ENCODE measurements at regions not wholly inside any gene's neighbourhood (a gene's known extent, or its start where the extent isn't known, plus 50 kb on each side); places are given as distances from the start of the nearest gene placed in this dataset.
"Not testable (repeated sequence)": the region's sequence is repeated elsewhere in the genome, so short reads cannot be mapped to it uniquely, and the experiment has no call there.

GRCh38 chr6:27668442-27669294 lies 195.8 kb upstream of the ZNF184 start:
- peak; percentile 77 for DNase-seq

DNA sequence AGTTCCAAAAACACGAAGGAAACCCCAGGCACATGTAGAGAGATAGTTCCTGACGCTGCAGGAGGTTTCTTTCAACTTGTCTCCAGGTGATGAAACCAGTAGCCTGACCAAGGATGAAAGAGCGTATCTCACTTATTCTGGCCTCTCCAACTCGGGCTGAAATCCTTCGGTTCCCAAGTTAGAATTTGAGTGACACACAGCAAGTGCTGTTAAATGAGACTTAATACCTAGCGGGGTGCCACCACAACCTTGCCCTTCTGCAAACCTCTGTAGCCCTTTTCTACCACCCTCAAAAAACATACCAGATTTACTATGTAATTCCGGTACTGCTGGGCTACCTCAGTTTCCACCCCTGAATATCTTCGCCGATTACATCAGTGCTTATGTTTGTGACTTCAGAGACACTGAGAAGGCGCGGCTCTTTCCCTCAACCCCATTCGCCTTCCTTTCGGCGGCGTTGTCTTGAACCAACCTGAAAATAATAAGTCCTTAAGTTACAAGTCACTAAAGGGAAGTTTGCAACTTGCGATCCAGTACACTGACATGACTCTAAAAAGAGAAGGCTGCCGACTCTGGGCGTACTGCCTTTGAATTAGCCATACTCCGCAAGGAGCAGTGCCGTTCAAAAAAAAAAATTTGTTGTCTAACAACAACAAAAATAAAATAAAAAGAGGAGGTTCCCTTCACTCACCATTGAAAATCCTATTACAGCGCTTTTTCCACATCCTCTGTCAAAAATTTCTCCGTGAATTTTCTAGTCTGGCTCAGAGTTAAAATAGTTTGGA lies 194.9 kb upstream of the ZNF184 start:
- DNase-seq = no peak

DNA sequence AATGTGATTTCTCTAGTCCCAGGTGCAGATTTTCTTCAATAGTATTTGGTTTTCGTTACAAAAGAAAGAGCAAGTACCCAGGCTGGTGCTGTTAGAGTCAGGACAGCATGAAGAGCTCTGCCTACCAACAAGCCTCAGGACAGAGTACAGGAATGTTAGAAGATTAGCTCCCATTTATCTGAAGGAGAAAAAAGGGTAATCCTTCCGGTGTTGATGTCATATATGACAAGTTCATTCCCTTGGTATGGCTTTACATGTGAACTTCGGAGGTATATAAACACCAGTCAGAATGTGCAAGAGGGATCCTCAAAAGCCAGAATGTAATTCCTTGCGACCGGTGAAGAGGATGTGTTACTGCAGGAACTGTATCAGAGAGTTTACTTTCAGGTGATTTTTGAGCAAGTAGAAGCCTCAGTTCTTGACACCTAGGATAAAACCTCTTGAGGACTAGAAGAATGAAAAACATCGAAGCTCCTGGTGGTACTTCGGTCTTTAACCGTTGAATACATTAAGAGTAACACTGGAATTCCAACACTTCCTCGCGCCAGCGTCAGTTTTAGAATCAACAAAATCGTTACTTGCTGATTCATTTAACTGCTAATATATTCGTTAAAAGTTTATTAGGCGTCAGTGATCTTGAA lies 194.2 kb upstream of the ZNF184 start:
- DNase-seq = no peak

DNA sequence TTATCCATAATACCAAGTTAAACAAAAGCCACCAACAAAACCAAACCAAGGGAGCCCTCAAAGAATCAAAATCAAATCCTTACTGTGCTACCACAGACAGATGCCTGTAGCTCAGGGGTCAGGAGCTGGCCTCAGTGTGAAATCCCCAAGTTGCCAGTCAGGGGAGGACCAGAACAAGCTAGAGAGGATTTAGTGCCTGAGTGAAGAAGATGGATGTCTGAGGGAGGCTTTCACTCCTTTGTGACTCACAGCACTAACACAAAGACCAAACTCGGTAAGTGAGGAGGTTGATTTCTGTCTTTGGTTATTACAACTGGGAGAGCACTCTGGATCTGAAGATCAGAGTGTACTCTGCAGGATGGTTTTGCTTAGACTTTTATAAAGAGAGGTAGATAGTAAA lies 189.9 kb upstream of the ZNF184 start:
- DNase-seq = peak; percentile 40

DNA sequence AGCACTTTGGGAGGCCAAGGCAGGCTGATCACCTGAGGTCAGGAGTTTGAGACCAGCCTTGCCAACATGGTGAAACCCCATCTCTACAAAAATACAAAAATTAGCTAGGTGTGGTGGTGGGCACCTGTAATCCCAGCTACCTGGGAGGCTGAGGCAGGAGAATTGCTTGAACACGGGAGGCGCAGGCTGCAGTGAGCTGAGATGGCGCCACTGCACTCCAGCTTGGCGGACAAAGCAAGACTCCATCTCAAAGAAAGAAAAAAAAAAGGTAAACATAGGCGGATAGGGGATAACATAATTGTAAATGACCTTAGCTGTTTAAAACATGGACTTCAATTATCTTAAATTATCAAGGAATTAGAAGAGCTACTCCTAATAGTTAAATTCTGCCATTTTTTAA lies 189.3 kb upstream of the ZNF184 start:
- not testable (repeated sequence) for DNase-seq

GRCh38 chr6:27653143-27653825 lies 180.4 kb upstream of the ZNF184 start:
- not testable (repeated sequence) for DNase-seq

GRCh38 chr6:27651371-27651732 lies 178.4 kb upstream of the ZNF184 start:
- peak; percentile 40 for DNase-seq

DNA sequence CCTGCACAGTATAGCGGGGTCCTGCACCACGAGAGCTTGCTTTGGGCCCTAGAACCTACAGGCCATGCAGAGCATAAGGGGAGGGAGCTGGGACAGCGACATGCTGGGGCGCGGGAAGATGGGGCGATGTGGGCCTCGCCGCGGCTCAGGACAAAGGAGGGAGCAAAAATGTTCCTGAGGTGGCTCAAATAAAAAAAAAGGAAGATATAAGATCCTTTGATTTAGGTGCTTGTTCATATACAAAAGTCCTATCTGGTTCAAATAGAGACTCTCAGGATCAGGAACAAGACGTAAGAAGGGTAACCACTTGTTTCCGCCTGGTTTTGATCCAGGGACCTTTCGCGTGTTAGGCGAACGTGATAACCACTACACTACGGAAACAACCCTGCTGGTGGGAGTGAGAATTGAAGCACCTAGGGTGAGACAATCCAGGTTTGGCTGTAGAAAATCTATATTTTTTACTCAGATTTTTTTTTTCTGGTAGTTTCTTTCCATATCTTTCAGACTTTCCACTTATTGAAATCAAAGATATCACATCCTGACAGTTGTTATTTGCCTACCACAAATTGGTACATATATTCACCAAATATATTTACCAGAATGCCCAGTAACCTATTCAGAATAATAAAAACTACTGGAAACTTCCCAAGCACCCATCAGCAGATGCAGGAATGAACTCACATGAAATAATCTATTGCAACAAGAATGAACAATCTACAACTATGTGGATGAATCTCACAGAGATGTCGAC lies 177.9 kb upstream of the ZNF184 start:
- peak; percentile 72 for DNase-seq

GRCh38 chr6:27644528-27644927 lies 171.6 kb upstream of the ZNF184 start:
- no peak for DNase-seq

GRCh38 chr6:27642744-27643456 lies 170.0 kb upstream of the ZNF184 start:
- DNase-seq = no peak

- DNase-seq = not testable (repeated sequence)
These were observed 163.0 kb upstream of the ZNF184 start for GRCh38 chr6:27635886-27636285.

DNA sequence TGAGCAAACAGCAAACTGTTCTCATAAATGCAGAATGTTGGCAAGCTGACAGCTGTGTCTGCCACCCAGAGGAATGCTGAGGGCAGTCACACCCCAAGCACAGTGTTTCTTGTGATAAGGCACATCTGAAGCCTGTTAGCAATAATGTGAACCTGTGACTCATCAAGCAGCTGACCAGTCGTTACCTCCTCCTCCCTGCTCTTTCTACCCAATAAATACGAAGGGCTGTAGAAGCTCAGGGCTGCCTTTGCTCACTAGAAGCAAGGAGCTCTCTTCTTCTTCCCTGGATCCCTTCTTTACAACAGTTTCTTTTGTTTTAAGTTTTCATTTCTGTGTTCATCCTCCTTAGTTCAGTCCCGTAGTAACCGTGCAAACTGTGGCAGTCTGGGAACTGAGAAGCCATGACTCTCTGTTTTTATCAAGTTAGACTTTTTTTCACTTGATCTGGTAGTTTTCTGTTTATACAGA lies 160.3 kb upstream of the ZNF184 start:
- DNase-seq = not testable (repeated sequence)

DNA sequence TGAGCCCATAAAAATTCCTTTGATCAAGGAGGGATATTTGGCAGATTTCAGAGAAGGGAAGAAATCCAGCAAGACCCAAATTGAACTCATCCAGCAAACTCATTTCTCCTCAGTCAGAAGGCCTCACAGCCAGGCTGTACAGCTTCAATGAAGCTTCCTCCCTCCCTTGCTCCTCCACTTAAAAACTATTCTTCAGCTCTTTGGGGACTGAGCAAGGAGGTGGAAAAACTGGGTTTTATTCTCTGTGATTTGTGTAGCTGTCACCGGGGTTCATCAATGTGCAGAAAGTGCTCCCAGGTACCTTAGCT lies 158.7 kb upstream of the ZNF184 start:
- DNase-seq = no peak

DNA sequence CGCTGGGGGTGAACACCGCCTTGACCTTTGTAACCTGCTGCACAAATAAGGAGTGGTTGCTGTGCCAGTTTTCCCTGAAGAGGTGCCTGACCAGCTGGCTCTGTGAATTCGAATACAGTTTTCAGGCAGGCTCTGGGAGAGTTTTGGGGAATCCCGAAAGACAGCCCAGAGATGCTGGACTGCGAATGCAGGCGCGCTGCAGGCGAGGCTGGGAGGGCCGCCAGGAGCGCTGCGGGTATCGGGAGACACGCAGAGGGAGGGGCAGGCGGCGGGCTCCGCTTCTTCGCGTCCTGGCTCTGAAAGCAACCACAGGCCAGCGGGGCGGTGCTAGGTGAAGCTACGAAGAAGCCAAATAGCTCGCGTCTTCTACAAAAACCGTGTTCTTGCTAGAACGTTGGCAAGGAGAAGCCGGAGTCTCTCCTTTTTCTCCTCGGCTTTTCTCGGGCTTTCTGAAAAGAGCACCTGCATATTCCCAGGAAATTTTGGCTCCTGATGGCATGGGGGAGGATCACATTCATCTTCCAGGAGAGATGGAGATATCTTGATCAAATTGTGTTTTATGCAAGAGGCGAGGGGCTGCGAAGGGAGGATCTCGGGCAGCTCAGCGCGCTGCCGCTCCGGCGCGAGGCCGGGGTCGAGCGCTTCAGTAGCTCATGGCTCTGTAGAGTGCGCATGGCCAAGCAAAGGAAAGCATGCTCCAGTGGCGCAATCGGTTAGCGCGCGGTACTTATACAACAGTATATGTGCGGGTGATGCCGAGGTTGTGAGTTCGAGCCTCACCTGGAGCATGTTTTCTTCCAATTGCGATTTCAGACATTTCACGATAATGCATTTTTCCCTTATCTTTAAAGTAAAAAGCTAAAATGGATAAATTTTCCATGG lies 158.1 kb upstream of the ZNF184 start:
- DNase-seq = peak; percentile 44

GRCh38 chr6:27624694-27625262 lies 151.9 kb upstream of the ZNF184 start:
- DNase-seq = no peak

DNA sequence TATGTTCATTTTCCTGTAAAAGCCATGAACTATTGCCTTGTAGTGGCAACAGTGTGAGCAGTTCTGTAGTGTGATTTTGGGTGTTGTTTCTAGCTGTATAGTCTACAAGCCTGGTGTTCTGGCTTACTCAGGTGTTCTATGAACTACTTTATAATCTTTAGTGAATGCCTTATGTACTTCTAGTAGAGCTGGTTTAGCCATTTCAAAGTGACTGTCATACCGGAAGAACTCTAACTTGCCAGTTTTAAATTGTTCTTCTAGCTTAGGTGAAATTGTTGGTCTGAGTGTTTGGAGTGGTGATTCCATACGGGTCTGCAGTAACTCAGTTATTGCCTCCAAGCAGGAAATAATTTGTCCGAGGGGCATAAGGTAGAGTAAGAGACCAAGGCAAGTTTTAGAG lies 150.2 kb upstream of the ZNF184 start:
- no peak for DNase-seq

- no peak for DNase-seq
These were observed 146.5 kb upstream of the ZNF184 start for GRCh38 chr6:27619436-27619835.

DNA sequence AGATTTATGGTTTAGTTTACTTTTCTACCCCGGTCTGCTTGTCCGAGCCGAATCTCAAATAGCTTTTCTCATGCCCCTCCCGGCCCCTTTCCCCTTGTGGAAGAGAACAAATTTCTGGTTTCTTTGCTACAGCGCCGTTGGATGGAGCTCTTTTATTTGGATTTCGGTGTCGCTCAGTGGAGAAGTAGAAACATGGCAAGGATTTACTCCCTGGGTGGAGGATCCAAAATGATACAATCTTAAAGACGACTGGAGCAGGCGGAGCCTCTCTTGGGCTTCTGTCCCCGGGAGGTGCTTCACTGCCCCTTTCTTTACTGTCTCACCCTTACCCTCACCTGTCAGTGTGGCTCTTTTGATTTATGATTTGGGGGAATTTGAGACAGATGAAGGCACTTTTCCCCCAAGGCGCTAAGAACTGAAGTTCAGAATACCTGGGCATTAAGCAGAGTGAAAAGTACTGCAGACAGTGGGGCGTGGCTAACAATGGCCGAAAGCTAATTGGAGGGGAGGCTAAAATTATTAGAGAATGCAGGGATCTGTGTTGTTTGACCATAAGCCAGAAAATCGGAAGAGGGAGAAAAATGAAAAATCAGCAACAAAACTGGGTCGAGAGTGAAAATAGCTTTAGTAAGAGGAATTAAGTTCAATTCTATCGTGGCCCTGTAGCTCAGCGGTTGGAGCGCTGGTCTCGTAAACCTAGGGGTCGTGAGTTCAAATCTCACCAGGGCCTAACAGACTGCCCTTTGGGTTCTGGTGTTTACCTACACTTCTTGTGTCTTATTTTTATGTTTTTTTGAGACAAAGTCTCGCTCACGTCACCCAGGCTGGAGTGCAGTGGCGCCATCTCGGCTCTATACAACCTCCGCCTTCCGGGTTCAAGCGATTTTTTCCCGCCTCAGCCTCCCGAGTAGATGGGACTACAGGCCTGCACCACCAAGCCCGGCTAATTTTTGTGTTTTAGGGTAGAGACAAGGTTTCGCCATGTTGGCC lies 145.1 kb upstream of the ZNF184 start:
- DNase-seq = no peak

Measured in NCI-H226 (cell line).